ENCODE measurements at regions not wholly inside any gene's neighbourhood (a gene's known extent, or its start where the extent isn't known, plus 50 kb on each side); places are given as distances from the start of the nearest gene placed in this dataset.
A peak's percentile ranks its signal among the peaks of the same experiment; 100 is the strongest.

DNA sequence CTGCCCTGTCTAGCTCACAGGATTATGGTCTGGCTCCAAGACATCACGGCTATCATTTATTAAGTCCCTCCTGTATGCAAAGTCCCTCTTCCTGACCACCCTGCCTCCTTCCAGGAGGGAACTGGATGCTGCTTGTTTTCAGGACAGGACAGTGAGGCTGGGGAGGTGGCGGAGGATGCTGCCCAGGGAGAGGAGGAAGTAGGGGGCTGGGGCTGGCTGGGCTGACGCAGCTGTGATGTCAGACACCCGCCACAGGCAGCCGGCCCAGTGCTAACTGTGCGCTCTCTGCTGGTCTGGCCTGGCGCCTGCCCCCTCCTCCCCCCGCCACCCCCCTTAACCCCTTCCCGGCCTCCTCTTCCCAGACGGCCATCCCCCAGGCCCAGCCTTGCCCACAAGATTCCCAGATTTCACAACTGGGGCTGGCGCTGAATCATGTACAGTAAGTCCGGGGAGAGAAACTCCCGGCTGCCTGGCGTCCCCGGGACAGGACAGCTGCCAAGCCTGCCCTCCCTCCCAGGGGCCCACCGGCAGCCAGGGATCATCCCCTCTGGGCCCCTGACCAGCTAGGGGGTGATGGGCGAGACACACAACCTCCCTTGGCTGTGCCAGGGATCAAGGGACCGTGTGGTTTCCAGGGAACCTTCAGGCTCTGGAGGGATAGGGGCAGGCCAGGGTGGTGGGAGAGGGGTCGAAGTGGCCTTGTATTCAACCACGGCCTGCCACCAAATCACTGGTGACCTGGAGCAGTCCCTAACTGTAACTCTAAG lies 118.1 kb downstream of the CEBPB start:
- peaks cover 51 to 57% of the 10 kb centered on the region in 2 donors for H3K4me1 Mint-ChIP-seq (ENCODE audit: low read depth in 2 of 2)
- H3K36me3 Mint-ChIP-seq, result peaks cover 7% of the 10 kb centered on the region
- peak; percentile 48 to 66 for ATAC-seq
- H3K9me3 Mint-ChIP-seq, result no peaks in the 10 kb centered on the region
- H3K4me3 Mint-ChIP-seq, result peak overlapping the region; percentile 69
- peak overlapping the region; percentile 81 to 96 for H3K27ac Mint-ChIP-seq
- DNase-seq (ENCODE audit: low spot score), result no peak
- peaks cover 2 to 9% of the 10 kb centered on the region in 2 donors for H3K27me3 Mint-ChIP-seq

DNA sequence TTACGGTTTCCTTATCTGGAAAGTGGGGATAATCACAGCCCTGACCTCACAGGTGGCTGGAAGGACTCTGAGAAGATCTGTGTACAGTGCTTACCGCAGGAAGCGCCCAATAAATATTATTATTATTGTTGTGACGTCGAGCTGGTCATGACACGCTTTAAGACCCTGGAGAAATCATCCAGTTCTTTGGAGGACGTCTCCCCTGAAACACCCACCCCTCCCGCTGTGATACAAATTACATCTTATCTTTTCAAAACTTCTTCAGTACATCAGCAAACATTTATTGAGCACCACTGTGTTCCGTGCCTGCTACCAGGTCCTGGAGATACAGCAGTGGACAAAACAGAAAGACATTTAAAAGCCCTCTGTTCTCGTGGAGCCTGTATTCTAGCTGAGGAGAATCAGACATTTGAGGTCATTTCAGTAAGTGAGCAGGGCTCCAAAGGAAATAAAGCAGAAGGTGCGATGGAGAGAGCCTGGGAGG lies 118.7 kb downstream of the CEBPB start:
- Mint-ChIP-seq H3K4me1 (ENCODE audit: low read depth in 2 of 2) (peaks cover 53 to 57% of the 10 kb centered on the region in 2 donors), H3K9me3 (no peaks in the 10 kb centered on the region), H3K27me3 (peaks cover 2 to 6% of the 10 kb centered on the region in 2 donors), H3K36me3 (peaks cover 7% of the 10 kb centered on the region), H3K4me3 (peak overlapping the region; percentile 69), H3K27ac (peak overlapping the region; percentile 81 to 96)
- DNase-seq (ENCODE audit: low spot score), result no peak
- no peak for ATAC-seq

DNA sequence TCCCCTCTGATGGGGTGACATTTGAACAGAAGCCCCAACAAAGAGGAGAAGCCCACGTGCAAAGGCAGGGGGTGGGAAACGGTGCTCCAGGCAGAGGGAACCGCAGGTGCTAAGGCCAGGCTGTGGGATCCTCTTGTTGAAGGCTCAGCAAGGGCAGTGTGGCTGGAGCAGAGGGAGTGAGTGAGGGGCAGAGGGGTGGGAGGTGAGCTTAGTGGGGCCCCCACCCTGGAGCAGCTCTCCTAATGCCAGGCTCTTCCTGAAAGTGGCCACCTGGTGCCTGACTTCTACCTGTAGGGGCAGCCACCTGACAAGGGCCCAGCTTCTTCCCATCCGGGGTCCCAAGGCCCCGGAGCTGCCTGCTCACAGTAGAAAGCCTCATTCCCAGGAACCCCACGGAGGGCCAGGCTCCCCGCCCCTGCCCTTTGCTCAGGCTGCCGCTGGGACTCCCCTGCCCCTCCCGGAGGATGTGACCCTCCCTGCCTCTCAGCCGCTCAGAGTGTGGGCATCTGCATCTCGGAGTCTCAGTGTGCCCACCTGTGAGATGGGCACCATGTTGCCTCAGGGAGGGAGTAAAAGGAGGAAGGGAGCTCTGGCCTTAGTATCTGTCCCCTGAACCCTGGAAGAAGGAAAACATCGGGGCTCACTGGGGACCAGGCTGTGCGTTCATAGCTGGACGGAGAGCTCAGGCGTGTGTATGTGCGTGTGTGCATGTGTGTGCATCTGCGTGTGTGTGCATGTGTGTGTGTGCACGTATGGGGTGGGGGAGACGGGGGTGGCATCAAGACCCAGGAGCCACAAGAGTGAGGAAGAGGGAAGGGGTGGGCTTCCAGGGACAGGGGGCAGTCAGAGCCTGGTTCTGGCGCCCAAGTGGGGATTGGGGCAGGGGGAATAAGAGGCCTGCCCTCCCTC lies 119.4 kb downstream of the CEBPB start:
- peak overlapping the region; percentile 81 to 96 for H3K27ac Mint-ChIP-seq
- peaks cover 13% of the 10 kb centered on the region for H3K36me3 Mint-ChIP-seq
- peak overlapping the region; percentile 69 for H3K4me3 Mint-ChIP-seq
- ATAC-seq (no peak), DNase-seq (ENCODE audit: low spot score) (no peak)
- peaks cover 60 to 64% of the 10 kb centered on the region in 2 donors for H3K4me1 Mint-ChIP-seq (ENCODE audit: low read depth in 2 of 2)
- no peaks in the 10 kb centered on the region for H3K9me3 Mint-ChIP-seq
- peaks cover 5 to 6% of the 10 kb centered on the region in 2 donors for H3K27me3 Mint-ChIP-seq

DNA sequence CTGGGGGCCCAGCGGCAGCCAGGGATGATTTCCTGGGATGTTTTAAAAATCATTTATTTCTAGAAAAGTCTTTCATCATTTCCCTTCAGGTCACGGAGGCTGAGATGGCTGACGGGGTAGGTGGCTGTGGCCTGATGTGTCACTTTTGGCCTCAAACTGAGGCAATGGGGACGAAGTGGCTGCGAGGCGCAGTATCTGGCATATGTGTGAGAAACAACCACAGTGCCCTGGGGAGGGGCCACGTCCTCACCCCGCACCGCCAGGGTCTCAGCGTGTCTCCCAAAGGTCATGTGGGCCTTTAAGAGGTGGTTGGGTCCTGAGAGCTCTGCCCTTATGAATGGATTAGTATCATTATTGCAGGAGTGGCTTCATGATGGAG lies 120.0 kb downstream of the CEBPB start:
- Mint-ChIP-seq H3K9me3 (no peaks in the 10 kb centered on the region), H3K4me1 (ENCODE audit: low read depth in 2 of 2) (peaks cover 66 to 67% of the 10 kb centered on the region in 2 donors), H3K4me3 (peak overlapping the region; percentile 66), H3K36me3 (peaks cover 16% of the 10 kb centered on the region), H3K27me3 (peaks cover 5 to 6% of the 10 kb centered on the region in 2 donors), H3K27ac (peak overlapping the region; percentile 81 to 96)
- ATAC-seq (peak; percentile 92 to 94), DNase-seq (ENCODE audit: low spot score) (peak; percentile 88)

DNA sequence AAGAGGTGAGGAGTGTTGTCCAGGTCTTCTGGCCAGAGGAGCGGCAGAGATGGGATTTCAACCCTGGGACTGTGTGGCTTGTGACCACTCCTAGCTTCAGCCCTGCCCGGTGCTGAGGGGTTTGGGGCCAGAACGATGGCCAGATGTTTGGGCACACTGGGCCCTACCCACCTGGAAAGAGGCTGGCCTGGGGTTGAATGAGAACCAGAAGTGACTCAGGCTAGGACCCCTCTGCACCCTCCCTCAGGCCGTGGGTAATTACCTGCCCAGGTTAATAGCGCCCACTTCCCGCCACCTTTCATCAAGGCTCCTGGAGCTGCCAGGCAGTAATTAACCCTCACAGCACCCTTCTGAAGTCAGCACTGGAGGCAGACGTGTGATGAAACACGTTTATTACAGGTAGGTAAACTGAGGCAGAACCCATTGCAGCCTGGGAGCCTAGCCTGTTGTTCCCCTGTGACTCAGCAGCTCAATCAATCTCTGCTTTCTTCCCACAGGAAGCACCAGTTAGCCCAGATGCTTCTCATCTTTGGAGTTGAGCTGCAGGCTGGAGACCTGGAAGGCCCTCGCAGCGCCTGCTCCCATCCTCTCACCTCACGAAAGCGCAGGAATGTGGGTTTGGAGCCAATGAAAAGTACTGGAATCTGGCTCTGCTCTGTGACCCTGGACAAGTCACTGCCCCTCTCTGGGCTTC lies 120.8 kb downstream of the CEBPB start:
- Mint-ChIP-seq H3K27me3 (peaks cover 6 to 8% of the 10 kb centered on the region in 2 donors), H3K4me1 (ENCODE audit: low read depth in 2 of 2) (peaks cover 67 to 74% of the 10 kb centered on the region in 2 donors), H3K27ac (peak overlapping the region; percentile 81 to 96), H3K4me3 (peak overlapping the region; percentile 66), H3K36me3 (peaks cover 20% of the 10 kb centered on the region), H3K9me3 (no peaks in the 10 kb centered on the region)
- ATAC-seq (no peak), DNase-seq (ENCODE audit: low spot score) (no peak)

DNA sequence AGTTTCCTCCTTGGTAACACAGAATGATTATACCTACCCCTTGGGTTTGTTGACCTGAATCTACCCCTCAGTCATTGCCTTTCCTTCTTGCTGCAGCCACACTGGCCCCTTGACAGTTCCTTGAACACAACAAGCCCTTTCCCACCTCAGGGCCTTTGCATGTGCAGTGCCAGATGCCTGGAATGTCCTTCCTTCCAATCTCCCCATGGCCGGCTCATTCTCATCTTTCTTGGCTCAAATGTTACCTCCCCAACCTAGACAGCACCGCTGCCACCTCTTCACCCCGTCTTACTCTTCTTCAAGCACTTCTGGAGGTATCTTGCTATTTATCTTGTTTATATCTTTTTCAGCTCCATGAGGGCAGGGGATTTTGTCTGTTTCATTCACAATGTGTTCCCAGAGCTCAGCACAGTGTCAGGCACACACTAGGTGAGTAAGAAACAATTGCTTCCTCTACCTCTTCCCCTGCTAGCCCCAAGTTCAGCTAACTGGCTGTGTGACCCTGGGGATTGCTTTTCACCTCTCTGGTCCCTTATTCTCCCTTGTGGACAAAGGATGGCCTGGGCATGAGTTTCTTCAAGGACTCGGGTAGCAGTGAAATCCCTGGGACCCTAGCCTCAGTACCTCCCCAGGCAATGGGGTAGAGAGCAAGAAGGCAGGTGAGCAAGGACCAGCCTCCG lies 121.5 kb downstream of the CEBPB start:
- ATAC-seq, result no peak
- Mint-ChIP-seq H3K27ac (peak overlapping the region; percentile 60 to 81), H3K4me3 (peak overlapping the region; percentile 48)

DNA sequence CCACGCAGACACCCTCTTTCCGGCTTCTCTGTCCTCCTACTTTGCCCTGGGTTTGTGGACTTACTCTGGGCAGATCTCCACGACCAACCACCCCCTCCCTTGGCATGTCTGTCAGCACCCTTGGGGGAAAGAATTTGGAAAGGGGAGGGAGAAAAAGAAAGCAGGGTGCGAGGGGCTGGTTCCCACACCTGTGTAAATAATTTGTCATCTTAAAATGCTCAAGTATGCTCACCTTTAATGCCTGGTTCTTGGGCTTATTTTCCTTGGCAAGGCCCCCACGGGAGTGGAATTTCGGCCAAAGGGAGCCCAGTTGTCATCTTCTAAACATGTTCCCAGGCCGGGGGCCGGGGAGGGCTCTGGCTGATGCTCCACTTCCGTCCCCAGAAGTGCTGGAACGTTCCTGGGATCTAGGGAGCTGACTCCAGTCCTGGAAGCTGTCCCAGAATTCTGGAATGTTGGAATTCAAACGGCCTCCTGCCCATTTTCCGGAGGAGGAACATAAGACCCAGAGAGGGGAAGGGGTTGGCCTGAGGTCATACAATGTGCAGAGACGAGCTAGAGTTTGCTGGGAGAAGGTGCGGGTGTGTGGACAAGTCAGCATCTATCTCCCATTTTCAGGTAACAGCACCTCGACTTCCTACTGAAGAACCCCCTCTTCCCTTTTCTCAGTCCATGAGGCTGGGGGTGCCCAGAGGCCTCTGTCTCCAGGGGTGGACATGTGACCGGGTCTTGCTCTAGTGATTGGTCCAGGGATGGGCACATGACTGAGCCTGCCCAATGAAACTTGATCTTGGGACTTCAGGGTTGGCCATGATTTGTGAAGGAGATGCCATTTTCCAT lies 122.3 kb downstream of the CEBPB start:
- Mint-ChIP-seq H3K27ac (peak overlapping the region; percentile 60 to 81), H3K4me3 (peak overlapping the region; percentile 48), H3K36me3 (peaks cover 20% of the 10 kb centered on the region), H3K9me3 (peaks cover 3% of the 10 kb centered on the region), H3K4me1 (ENCODE audit: low read depth in 2 of 2) (peaks cover 71 to 79% of the 10 kb centered on the region in 2 donors), H3K27me3 (peaks cover 11 to 17% of the 10 kb centered on the region in 2 donors)
- no peak for ATAC-seq
- no peak for DNase-seq (ENCODE audit: low spot score)

More for the DNA sequence above, 121.5 kb downstream of the CEBPB start:
- Mint-ChIP-seq H3K9me3 (peaks cover 3% of the 10 kb centered on the region), H3K4me1 (ENCODE audit: low read depth in 2 of 2) (peaks cover 66 to 79% of the 10 kb centered on the region in 2 donors), H3K27me3 (peaks cover 6 to 12% of the 10 kb centered on the region in 2 donors), H3K36me3 (peaks cover 20% of the 10 kb centered on the region)
- DNase-seq (ENCODE audit: low spot score), result peak; percentile 44

DNA sequence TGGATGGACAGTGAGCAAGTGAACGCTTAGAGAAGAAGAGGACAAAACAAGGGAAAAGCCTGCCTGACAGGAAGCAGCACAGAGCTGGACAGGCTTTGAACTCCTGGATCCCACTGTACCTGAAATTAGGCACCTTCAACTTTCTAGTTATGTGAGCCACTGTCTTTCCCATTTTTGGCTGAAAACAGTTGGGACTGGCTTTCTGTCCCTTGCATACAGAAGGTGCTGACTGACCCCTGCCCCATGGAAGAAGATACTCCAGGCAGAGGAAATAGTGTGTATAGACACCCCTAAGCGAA lies 122.8 kb downstream of the CEBPB start:
- Mint-ChIP-seq H3K36me3 (peaks cover 20% of the 10 kb centered on the region), H3K27me3 (peaks cover 14 to 20% of the 10 kb centered on the region in 2 donors), H3K4me3 (peak overlapping the region; percentile 43), H3K9me3 (peaks cover 3% of the 10 kb centered on the region), H3K4me1 (ENCODE audit: low read depth in 2 of 2) (peaks cover 70 to 78% of the 10 kb centered on the region in 2 donors), H3K27ac (peak overlapping the region; percentile 48 to 81)
- ATAC-seq (no peak), DNase-seq (ENCODE audit: low spot score) (no peak)

DNA sequence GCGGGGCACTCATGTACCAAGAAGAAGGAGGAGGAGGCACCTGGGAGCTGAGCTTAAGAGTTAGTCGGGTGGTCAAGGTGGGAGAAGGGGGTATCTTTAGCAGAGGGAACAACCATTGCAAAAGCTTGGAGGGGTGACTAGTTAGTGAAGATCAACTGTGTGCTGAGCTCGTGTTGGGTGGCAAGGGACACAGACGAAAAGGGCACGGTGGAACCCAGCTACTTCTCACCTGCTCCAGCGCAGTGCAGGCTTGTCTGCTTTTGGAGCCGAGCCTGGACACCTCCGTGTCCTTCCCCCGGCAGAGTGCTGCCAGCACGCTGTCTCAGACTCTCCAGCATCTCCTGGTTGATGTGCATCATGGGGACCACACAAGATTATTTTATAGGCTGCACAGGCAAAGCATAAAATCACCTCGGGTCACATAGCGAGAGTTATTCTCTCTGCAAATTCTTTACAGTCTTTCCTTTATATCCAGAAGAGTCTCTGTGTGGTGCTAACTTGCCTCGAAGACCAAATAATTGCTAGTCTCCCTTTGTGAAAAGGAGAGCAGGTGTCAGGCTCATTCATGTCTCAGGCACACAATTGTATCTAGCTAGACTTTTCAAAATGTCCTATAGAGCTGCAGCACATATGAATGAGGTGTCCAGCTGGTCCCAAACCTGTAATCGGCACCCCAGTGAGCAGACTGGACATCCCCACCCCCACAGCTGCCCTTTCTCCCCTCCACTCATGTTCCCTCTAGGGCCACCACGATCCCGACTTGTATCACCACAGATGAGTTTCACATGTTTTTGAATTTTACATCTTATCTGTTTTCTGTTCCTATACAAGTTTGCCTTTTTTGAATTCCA lies 123.4 kb downstream of the CEBPB start:
- DNase-seq (ENCODE audit: low spot score), result peak; percentile 35
- Mint-ChIP-seq H3K9me3 (peaks cover 3% of the 10 kb centered on the region), H3K4me3 (peak overlapping the region; percentile 70), H3K27ac (peak overlapping the region; percentile 48 to 81), H3K4me1 (ENCODE audit: low read depth in 2 of 2) (peaks cover 72 to 82% of the 10 kb centered on the region in 2 donors), H3K36me3 (peaks cover 20% of the 10 kb centered on the region), H3K27me3 (peaks cover 14 to 20% of the 10 kb centered on the region in 2 donors)
- no peak for ATAC-seq

DNA sequence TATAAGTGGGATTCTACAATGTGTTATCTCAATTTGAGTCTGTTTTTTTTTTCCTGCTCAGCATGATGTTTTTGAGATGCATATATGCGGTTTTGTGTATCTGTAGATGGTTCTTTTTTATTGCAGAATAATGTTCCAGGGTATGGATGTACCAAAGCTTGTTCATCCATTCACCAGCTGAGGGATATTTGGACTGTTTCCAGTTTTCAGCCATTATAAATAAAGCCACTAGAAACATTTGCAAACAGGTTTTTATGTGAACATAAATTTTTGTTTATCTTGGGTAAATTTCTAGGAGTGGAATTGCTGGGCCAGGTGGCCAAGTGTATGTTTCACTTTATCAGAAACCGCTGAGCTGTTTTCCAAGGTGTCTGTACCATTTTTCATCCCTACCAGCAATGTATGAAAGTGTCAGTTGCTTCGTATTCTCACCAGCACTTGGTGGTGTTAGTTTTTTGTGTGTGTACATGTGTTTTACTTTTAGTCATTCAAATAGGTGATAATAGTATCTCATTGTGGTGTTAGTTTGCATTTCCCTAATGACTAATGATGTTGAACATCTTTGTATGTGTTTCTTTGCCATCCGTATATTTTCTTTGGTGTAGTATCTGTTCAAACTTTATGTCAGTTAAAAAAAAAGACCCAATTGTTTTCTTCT lies 124.2 kb downstream of the CEBPB start:
- H3K36me3 Mint-ChIP-seq, result peaks cover 20% of the 10 kb centered on the region
- peaks cover 71 to 75% of the 10 kb centered on the region in 2 donors for H3K4me1 Mint-ChIP-seq (ENCODE audit: low read depth in 2 of 2)
- H3K27me3 Mint-ChIP-seq, result peaks cover 14 to 22% of the 10 kb centered on the region in 2 donors
- peaks cover 3% of the 10 kb centered on the region for H3K9me3 Mint-ChIP-seq
- H3K27ac Mint-ChIP-seq, result peak overlapping the region; percentile 48 to 81
- no peak for DNase-seq (ENCODE audit: low spot score)
- peak overlapping the region; percentile 70 for H3K4me3 Mint-ChIP-seq
- ATAC-seq, result peak; percentile 50 to 62
